Stimulated activated CD4-positive, alpha-beta T cell treated with anti-CD3 and anti-CD28 coated beads, Interleukin-2, amount 100 ng/mL, for 48 hours (primary cell): ENCODE measurements at regions not wholly inside any gene's neighbourhood (a gene's known extent, or its start where the extent isn't known, plus 50 kb on each side); places are given as distances from the start of the nearest gene placed in this dataset.
"Not testable (repeated sequence)": the region's sequence is repeated elsewhere in the genome, so short reads cannot be mapped to it uniquely, and the experiment has no call there.

Experiments used
- DNase-seq, 2 donors: peaks; one replicate each; pipeline ENCODE4 v3.0.0-alpha.2; 2020

DNA sequence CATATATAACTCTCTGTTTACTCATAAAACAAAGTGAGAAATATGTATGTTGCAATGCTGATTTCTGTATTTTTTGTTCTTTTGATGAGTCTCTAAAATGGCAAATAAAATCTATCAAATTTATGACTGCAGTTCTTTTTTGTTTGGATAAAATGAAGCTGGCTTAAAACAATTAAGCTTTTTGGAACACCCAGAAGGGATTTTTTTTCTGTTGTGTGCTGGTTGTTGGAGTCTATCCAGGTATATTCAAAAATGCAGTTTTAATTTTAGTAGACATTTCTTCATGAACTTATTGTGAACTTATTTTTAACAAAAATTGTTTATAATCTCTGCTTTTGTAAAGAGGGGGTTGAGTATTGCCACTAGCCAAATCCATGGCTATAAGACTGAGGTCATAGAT is 405.5 kb downstream of the RAP2B start:
- no peak for DNase-seq

DNA sequence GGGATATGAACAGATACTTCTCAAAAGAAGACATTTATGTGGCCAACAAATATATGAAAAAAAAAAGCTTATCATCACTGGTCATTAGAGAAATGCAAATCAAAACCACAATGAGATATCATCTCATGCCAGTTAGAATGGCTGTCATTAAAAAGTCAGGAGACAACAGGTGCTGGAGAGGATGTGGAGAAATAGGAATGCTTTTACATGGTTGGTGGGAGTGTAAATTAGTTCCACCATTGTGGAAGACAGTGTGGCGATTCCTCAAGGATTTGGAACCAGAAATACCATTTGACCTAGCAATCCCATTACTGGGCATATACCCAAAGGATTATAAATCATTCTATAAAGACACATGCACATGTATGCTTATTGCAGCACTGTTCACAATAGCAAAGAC is 408.5 kb downstream of the RAP2B start:
- not testable (repeated sequence) for DNase-seq

DNA sequence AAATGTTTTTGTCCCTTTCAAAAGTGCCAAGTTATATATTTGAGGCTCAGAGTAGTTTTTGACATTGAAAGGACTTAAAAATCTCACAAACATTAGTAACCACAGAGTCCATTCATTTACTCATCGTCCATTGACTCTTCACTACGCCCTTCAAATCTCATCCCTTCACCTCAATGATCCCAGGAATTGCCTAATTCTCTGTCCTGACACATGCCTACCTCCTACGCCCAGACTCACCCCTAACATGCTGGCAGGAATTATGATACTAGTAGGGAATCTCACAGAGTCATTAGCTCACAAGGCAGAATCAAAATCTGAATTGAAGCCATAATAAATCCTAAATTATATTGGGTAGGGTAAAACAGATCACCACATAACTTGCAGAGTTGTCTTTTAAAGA is 410.1 kb downstream of the RAP2B start:
- no peak for DNase-seq

DNA sequence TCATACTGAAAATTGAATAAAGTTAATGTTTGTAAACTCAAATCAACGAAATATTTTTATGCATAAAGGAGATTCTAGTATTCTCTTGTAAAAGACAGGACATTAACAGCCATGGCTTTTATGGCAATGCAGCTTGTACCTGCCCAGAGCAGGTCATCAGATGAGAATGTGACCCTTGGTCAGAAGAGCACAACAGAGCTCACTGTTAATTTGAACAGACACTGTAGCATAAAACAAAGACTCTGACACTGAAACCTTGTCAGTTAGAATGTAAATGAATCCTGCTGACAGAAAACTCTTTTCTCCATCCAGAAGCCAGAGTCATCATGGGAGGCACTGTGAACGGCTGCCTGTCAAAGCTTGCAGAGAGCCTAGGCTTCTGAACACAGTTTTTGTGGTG is 410.6 kb downstream of the RAP2B start:
- no peak for DNase-seq

DNA sequence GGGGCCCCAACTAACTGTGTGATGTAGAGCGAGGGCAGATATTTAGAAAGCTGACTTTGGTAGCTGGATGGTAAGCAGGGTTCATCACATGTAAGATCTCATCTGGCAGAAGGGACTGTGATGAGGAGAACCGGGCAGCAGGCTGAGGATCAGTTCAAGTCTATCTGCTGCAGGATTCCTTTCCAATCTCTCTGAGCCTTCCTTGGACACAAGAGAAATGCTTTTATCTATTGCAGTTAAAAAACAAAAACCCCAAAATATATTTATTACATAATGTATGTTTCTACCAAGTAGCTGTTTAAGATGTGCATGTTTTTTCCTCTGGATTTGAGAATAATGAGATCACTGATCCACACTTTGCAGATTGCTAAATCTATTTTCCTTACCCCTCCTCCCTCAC is 411.5 kb downstream of the RAP2B start:
- DNase-seq, result no peak

DNA sequence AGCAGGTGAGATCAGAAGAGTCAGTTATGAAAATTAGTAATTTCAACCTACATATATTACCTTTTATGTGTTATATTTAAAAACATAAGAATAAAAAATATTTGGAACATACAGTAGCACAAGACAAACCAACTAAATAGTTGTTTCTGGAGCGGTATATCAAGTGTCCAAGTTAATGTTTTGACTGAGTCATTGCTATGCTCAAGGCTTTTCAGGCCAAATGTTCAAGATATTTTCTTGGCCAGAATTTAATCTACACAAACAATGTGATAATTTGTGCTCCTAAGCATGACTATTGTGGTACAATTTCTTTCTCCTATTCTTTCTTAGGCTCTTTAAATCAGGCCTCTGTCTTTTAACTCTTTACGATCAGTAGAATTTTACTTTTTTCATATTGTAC is 412.4 kb downstream of the RAP2B start:
- DNase-seq, result no peak

DNA sequence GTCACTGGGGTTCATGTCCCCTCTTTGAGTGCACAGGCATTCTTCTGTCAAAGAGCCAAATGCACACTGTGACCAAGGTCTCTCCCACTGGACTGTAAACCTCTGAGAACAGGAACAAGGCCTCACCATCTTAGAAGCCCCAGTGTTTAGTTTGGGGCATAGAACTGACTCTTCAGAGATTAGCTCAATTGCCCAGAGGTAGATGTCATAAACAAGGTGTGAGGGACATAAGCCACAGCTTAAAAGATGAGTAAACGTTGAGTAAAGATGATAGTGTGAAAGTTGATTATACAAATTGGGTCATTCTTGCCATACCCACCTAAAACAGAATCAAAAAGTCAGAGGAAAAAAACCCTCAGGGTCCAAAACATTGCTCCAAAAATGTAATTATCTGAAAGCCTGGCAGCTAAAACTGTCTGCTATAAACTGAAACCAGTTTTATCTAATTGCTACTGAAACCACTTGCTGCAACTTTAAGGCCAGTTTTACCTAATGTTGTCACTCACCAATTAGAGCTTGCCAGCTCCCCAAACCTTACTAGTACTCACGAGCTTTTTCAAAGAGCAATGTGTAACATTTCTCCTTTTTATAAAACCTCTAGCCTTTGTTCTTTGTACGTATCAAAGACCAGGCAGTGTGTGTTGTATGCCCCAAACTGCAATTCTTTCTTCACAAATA is 415.2 kb downstream of the RAP2B start:
- no peak for DNase-seq

DNA sequence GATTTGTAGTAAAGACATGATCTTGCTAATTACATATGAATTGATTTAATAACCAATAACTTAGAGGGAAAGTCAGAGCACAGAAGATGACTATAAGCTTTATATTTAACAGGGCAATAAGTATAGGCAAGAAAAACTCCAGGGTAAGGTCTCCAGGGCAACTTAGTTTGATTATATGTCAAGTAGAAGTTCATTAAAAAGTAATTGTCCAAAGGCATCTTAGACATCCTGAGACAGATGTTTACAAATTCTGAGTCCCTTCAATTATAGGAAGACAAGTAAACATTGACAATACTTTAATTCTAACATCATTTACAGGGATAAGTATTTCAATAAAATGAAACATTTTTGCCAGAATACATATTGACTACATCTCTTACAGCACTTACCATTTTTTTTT is 416.0 kb downstream of the RAP2B start:
- DNase-seq, result no peak

DNA sequence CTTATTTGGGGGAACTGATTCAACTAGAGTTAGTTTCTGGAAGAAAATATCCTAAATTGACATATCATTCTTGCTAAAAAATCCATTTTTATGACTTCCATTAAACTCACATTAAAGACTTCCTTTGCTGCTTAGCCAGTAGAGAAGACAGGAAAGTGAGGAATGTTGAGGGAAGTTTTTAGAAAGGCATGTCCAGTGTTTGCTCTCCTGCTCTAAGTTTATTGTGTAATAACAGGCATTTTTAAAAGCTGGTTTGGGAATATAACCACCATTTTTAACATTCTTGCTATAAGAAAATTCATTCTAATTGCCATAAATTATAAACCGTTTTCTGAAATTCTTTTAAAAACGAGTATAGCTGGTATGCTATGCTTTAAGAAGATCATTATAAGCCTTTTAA is 428.0 kb downstream of the RAP2B start:
- no peak for DNase-seq

DNA sequence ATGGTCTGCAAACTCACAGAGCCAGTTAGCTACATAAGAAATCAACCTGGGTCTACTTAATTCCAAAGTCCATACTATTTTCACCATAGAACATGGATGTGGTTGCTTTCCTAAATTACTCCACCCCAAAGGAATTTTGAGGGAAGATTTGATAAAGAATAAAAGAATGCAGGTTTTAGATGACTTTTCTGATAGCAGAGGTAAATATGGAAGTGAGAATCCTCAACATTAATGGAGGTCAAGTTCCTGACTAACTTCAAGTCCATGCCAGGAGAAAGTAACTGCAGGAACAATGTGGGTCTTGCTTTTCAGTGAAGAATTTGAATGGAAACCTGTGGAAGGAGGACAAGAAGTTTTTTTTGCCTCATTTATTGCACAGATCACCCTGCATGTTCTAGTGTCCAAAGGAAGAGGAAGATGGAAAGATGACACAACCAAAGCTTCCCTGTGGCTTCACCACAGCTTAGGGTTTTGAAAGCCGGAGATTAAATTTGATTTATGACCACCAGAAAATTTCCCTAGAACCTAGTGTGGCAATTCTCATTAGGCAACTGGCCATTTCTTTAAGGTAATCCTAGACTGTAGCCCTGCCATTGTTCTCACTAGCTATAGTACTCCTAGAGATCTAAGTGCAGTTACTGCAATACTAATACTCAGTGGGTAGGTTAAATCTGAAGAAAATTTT is 429.7 kb downstream of the RAP2B start:
- DNase-seq, result no peak

DNA sequence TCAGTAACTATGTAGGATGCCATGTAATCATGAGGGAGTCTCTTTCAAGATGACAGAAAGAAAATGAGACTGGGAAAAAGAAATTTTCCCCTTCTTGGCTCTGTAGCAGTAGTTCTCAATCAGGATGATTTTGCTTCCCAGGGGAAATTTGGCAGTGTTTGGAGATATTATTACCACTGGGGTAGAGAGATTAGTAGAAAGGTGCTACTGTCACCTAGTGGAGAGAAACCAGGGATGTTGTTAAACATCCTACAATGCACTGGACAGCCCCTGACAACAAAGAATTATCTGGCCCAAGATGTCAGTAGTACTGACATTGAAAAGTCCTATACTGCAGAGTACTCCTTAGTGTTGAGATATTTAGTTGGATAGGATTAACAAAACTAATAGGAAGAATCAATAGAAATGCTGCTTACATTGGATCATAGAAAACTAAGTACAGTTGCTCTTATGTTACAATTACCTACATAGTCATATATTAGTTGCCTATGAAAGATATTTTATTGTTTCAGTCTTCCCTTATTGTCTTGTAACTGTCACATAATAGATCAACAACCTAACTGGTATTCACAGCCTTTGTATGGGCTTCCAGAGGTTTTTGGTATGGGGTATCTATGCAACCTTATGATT is 433.3 kb downstream of the RAP2B start:
- no peak for DNase-seq

DNA sequence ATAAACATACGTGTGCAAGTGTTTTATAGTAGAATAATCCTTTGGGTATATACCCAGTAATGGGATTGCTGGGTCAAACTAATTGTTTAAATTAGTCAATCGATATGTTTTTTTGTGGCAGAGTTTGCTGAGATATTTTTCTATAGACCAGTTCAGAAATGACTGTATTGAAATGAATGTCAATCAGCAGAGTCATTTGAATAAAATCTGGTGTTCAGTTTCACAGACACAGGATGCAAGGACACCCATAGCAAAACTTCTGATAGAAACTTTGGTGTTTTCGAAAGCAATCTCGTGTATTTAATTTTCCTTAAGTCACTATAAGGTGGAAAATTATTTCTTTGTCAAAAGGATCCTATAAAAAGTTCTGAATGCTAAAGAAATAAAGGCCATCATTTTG is 434.4 kb downstream of the RAP2B start:
- DNase-seq, result no peak

DNA sequence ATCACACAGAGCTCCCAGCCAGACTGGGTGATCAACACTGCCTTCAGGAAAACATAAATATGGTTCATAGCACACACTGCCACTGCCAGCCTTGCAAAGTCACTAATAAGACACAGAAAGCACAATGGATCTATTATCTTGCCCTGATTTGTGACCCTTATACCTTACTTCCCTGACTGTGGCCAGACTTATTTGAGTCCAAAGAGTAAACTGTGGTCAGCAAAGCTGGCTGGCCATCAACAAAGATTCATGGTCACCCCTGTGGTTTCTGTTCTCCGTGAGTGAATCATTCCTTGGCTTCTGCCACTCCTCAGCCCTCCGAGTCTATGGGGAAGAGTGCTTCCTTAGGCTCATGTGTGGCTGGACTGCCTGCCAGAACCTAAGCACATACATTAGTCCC is 437.7 kb downstream of the RAP2B start:
- no peak for DNase-seq

DNA sequence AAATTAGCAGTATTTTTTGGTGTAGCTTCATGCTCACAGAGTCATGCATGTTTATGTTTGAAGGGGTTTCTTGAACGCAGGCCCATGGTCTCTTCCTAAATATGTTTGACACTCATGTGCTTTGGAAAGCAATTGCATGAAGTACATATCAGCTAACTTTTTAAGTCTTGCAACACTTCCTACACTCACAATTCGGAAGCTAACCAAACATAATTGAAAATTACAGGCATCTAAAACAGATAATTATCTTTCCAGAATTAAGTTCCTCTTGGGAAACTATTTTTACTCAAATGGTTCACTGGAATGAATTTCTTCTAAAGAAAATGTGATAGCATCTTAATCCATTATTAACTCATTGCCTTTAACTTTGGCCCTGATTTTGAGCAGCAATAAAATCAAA is 438.9 kb downstream of the RAP2B start:
- no peak for DNase-seq

DNA sequence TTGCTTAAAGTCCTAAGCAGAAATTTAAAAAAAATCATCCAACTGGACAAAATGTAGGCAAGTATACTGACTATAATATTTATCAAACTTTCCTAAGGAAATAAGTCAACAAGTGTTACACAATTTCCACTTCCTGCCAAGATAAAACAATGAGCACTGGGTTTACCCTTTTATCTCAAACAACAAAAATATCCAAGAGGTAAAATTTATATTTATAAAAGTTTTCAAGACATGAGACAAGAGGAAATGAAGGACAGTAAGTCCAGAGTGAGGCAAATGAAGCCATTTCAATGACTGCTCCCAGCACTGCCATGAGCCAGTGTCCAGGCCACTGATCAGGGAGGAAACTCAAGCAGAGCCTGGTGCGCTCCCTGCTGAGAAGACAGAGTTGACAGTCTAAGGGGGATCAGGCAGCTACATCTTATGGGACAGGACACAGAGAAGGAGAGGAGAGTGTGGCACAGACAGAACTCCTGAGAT is 439.4 kb downstream of the RAP2B start:
- DNase-seq, result no peak

DNA sequence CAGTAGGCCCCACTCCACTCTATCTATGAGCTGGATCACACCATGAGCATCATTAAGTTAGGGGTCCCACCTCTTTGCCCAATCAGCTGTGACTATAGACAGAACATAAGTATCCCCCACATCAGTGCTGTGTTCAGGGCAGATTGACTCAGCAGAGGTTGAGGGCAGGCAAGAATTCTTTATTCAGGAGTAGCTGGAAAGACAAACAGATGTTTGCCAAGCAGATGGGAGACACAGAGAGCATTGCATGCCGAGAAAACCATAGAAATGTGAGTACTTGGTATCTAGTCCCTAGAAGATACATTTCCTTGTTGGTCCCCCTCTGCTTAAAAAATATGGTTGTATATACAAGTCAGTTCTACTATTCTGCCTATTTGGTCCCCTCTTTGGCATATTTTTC is 440.8 kb downstream of the RAP2B start:
- no peak for DNase-seq

DNA sequence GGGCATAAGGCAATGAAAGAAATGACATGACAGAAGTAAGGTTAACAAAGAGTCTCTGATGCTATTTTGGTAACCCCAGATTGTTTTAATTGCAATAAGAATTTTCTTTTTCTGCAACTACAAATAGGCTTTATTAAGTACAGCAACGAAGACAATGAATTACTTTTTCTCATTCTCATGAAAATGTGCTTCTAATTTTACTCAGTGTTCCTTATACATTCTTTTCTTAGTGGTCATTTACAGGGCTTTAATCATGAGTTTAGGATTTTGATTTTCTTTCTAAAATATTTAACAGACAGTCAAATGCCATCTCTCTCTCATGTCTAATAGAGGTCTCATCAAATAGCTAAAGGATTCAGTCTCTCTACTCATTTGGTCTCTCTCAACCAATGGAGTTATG is 452.1 kb downstream of the RAP2B start:
- DNase-seq, result no peak

DNA sequence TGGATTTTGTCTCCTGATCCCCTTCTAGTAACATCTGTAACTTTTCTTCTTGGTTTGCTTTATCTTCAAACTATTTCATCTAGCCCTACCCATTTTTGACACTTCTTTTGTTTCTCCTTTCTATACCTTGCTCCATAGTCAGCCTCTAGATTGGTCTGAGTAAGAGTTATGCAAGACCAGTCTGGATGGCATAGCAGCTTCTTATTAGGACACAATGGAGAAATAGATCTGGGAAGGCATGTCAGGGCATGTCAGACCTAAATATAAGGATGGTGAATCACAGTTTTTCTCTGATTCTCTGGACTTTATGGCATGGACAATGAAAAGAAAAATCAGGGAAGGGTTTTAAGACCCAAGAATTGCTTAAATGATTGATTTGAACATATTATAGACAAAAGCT is 452.5 kb downstream of the RAP2B start:
- DNase-seq, result no peak

DNA sequence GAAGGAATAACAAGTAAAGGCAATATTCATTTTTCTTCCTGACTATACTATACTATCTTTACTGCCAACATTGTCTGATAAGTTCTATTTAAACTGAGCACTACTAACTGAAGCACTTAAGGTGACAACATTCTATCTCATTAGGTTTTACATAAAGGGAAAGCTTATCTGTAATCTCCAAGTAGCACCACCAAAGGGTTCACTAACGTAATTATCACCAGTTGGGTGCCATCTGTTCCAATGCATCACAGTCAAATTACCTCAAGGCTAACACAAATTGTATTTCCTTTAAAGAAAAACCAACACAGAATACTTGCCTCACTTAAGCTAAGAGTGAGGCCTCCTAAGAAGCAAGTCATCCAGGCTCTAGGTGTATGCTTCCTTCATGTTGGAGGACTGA is 453.8 kb downstream of the RAP2B start:
- DNase-seq, result no peak

DNA sequence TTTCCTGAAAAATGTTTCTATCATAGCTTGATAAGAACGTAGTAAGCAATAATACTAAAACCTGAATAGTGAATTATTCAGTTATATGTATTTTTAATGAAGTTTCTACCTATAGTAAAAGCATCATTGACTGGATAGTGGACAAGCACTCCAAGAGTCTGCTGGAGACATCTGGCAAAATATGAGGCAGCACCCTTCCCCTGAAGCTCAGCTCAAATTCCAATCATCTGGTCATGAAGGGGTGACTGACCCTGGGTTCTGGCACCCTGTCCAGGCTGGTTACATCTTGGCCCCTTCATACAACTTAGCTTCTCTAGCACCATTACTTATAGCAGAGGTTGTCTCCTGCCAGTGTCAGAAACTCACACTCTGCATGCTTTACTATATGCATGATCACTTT is 455.4 kb downstream of the RAP2B start:
- no peak for DNase-seq

DNA sequence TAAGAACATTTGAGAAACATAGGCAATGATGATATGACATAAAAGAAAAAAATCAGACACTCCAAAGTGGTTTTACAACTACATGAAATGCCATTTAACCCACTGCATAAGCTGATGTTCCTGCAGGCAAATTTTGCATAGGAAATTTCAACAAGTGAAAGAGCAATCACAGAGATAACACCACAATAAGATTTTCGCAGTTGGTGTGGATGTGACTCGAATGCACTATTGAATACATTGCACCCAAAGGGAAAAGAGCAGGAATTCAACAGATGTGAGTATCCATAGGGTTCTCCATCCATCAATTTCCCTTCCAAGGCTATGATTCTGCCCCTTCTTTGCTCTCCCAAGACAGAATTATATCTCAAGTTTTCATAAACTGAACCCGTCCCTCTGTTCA is 456.1 kb downstream of the RAP2B start:
- no peak for DNase-seq

DNA sequence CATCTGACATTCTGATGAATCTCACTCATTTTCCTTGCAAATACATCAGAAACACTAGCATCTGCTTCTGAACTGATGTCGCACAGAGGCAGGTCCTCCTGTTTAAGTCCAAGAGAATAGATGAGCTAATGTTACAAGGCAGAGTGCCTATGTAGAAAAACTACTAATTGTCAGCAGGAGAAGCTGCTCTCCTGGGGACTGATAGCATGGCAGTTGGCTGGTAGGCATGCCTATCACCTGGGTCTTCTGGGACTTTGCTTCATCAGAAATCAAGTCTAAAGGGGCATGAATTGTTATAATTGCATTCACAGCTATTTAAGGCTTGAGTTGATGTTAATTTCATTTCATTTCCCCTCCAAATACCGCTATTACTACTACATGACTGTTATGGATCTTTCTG is 457.2 kb downstream of the RAP2B start:
- DNase-seq, result no peak

DNA sequence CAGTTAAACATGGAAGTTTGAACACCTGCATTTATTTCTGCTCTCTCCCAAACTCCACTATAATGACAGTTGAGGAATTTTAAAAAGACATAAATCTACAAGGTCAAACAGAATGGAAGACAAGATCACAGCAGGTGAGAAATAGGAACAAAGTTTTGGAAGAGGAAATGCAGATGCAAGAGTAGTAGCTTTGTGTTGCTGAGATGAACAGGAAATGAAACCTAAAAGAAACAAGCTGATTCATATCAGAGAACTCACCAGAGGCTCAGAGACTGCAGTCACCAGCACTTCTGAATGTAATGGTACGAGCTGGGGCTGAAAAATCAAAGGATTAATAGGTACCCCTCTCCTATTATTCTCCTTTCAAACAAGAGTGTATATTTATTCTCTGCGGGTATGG is 459.9 kb downstream of the RAP2B start:
- no peak for DNase-seq

DNA sequence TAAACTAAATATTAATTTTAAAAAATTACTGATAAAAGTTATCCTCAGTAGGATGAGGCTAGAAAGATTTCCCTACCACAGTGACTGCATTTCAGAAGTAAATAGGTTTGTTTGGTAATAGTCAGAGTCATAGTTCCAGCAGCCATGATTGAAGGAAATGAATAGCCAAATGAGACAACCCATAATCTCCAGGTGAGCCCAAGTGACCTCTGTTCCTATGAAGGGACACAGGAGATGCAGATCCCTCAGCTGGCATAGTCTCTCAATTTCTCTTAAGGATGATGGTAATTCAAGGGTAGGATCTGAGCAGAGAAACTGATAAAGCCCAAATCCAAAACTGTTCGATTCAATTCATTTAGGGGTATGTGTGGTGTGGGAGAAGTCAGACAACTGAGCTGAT is 461.8 kb downstream of the RAP2B start:
- DNase-seq, result no peak
